ENCODE measurements at regions not wholly inside any gene's neighbourhood (a gene's known extent, or its start where the extent isn't known, plus 50 kb on each side); places are given as distances from the start of the nearest gene placed in this dataset.

DNA sequence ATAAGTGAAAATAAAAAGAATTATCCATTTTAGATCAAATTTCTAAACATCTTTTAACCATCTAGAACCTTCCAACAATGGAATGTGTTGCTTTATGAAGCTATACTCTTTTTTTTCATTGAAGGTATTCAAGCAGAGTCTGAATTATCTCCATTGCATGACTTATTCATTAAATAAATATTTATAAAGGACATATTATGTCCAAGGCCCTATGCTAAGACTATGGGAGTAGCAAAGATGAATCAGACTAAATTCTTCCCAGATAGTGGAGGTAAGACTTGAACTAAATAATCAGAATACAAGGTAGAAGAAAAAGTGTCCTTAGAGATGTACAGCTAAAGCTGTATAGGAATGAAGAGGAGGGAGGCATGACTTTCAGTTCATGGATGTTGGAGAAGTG, 215.5 kb upstream of the RGMB start:
- no peak for TF ChIP-seq POLR2AphosphoS5 (IDR thresholded peaks at IDR 0.05; ENCODE audit: low read depth, low read length)
- TF ChIP-seq, protein P1, sequence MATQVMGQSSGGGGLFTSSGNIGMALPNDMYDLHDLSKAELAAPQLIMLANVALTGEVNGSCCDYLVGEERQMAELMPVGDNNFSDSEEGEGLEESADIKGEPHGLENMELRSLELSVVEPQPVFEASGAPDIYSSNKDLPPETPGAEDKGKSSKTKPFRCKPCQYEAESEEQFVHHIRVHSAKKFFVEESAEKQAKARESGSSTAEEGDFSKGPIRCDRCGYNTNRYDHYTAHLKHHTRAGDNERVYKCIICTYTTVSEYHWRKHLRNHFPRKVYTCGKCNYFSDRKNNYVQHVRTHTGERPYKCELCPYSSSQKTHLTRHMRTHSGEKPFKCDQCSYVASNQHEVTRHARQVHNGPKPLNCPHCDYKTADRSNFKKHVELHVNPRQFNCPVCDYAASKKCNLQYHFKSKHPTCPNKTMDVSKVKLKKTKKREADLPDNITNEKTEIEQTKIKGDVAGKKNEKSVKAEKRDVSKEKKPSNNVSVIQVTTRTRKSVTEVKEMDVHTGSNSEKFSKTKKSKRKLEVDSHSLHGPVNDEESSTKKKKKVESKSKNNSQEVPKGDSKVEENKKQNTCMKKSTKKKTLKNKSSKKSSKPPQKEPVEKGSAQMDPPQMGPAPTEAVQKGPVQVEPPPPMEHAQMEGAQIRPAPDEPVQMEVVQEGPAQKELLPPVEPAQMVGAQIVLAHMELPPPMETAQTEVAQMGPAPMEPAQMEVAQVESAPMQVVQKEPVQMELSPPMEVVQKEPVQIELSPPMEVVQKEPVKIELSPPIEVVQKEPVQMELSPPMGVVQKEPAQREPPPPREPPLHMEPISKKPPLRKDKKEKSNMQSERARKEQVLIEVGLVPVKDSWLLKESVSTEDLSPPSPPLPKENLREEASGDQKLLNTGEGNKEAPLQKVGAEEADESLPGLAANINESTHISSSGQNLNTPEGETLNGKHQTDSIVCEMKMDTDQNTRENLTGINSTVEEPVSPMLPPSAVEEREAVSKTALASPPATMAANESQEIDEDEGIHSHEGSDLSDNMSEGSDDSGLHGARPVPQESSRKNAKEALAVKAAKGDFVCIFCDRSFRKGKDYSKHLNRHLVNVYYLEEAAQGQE (IDR thresholded peaks at IDR 0.05; ENCODE audit: insufficient read depth in 1 of 2, low read depth in 2 of 2, low read length in 2 of 2): no peak
